Activated naive CD4-positive, alpha-beta T cell treated with Interleukin-2 at 50 U/mL for 16 hours (primary cell): ENCODE measurements at regions not wholly inside any gene's neighbourhood (a gene's known extent, or its start where the extent isn't known, plus 50 kb on each side); places are given as distances from the start of the nearest gene placed in this dataset.
"Not testable (repeated sequence)": the region's sequence is repeated elsewhere in the genome, so short reads cannot be mapped to it uniquely, and the experiment has no call there.

Experiments used
- DNase-seq: peaks from one replicate; pipeline ENCODE4 v3.0.0-alpha.2; 2020

- DNase-seq, result no peak
Observed at GRCh38 chr10:119996944-119997343, 104.4 kb downstream of the SEC23IP start.

DNA sequence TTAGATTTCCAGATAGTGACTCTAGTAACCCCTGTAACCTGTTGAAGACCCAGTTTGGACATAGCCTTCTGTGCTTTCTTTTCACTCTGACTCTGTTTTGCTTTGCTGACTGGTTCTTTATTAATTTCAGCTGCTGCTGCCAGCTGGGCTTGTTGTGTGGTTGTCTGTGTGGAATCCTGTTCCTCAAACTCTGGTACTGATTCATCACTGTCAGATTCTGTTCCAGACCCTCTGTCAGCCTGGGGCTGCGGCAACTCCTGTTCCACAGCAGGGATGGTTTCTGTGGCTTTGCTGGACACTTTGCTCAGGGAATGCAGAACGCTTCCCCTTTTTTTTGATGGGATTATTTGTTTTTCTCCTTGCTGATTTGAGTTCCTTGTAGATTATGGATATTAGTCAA, 104.9 kb downstream of the SEC23IP start:
- no peak for DNase-seq

DNA sequence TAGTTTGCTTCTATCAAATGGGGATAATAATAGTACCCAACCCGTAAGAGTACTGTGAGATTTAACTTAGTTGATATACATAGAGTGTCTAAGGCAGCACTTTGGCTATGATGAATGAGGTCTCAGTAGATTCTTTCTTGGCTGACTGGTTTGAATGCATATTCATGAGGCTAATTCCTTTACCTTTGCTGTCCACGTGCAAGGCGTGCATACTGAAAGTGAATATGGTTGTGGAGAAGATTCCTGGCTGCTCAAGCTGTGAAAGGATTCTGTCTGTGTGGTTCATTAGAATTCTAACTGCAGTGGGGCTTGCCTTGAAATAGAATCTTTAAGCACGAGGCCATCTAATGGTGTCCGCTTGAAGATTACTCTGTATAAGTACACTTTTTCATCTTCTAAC, 110.3 kb downstream of the SEC23IP start:
- DNase-seq, result no peak

DNA sequence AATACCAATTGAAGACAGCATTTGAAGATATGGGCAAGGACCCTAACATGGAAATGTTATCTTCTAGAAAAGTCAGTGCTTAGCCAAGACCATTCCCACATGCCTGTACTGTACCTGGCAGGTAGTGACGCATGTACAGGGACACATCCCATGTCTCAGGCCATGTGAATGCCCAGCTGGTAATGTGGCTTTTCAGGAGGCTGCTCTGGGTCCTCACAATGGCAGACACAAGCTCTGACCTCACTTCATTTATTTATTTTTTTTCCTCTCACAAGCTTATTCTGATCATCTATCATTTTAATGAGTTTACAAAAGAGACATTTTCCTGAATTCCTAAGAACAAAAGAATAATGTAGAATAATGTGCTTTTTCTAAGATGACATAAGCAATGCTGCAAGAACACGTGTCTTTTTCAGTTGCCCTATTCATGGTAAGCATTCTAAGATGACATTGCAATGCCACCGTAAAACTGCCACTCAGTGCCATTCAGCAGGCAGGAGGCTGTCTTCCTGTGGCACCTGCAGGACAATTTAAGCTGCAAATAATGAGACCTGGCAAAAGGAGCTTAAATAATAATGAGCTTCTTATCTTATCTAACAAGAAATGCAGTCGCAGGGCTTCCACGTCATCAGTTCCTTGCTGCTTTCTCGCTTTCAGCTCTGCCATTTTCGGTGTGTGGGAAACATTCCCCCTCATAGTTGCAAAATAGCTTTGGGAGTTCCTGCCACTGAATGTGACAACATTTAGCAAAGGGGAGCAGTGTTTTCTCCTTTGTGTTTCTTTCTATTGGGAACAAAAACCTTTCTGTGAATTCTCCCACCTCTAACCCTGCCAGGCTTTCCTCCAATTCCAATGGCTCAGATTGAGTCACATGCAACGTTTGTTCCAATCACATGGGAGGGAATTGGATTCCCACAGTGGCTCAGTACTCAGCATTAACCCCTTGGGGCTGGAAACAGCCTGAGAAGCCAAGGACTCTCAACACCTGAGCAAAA, 113.0 kb downstream of the SEC23IP start:
- DNase-seq, result no peak

GRCh38 chr10:120007261-120007660, 114.7 kb downstream of the SEC23IP start:
- DNase-seq, result no peak

DNA sequence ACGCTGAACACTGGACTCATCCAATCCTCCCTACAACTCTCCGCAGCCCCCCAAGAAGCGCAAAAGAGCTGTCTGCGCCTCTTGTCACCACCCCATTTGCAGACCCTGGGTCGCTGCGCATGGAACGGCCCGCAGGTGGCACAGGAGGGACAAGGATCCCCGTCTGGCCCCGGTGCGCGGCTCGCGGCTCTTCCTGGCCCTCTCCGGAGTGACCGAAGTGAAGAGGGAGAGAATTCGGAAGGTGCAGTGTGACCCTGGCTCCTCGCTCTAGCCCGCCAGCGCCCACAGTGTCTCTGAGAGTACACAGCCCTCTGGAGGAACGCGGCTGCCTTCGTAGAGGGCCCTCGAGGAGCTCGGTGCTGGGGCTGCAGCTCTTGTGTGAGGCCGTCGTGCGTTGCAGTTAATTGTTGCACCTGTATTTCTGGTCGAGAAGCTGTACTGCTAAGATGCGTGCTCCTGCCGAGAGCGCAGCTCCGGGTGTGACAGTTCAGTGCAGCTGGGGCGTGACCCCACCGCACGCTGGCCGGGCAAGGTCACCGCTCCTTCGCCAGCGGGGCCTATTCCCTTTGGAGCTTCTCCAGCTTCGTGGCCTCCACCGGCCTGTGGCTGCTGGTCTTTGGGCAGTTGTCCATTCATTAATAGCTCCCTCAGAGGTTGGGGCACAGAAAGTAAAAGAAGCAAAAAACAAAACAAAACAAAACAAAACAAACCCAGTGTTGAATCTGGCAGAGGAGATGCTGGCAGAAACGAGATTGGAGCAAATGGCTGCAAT, 119.0 kb downstream of the SEC23IP start:
- DNase-seq, result no peak

DNA sequence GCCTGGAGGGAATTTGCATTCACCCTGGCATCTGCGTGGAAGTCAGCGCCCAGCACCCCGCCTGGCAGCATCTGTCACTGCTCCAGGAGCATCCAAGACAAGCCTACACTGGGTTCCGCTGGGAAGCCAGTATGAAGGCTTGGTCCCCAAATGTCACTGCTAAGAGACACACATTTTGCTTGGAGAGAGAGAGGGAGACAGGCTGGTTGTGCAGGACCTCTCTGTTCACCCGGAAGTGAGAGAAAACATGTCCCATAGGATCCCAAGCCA, 119.5 kb downstream of the SEC23IP start:
- DNase-seq, result no peak

DNA sequence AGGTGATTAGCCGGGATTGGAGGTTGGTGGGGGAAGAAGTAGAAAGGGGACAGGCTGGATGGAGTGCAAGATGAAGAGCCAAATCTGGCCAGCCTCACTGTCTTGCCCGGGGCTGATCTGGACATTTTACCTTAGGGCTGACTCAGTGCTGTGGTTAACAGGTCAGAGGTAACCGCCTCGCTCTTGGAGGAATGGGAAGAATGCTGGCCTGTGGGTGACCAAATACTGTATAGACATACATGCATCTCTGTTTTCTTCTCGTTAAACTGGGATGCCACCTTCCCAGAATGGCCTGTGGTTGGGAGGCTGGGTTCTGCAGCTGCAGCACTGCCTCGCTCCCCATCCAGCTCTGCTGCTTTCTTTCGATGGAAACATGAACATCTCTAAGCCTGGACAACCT, 120.0 kb downstream of the SEC23IP start:
- no peak for DNase-seq

GRCh38 chr10:120014031-120014430, 121.5 kb downstream of the SEC23IP start:
- no peak for DNase-seq

- no peak for DNase-seq
Observed at GRCh38 chr10:120015064-120015463, 122.5 kb downstream of the SEC23IP start.

DNA sequence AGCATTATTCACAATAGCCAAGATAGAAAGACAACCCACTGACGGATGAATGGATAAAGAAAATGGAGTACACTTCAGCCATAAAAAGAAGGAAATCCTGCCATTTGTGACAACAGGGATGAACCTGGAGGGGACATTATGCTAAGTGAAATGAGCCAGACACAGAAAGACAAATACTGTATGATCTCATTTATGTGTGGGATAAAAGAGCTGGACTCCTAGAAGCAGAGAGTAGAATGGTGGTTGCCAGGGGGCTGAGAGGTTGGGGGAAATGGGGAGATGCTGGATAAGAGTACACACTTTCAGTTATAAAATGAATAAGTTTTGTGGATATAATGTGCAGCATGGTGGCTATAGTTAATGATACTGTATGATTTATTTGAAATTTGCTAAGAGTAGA, 124.4 kb downstream of the SEC23IP start:
- no peak for DNase-seq

DNA sequence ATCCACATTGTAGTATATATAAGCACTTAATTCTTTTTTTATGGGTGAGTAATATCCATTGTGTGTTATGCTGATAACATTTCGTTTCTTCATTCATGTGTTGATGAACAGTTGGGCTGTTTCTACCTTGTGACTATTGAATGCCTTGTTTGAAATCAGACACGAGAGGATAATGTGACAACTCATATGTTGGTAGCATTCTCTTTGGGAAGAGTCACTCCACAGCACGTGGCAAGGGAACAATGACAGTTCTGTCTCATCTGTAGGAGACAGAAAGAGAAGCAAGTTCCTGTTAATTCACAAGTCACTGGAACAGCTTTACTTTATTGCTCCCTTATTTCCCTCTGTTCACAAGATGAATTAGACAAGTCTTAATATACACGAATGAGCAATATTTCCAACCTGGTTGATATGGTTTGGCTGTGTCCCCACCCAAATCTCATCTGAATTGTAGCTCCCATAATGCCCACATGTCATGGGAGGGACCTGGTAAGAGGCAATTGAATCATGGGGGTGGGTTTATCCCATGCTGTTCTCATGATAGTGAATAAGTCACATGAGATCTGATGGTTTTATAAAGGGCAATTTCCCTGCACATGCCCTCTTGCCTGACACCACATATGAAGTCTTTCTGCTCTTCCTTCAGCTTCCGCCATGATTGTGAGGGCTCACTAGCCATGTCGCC, 125.3 kb downstream of the SEC23IP start:
- no peak for DNase-seq

DNA sequence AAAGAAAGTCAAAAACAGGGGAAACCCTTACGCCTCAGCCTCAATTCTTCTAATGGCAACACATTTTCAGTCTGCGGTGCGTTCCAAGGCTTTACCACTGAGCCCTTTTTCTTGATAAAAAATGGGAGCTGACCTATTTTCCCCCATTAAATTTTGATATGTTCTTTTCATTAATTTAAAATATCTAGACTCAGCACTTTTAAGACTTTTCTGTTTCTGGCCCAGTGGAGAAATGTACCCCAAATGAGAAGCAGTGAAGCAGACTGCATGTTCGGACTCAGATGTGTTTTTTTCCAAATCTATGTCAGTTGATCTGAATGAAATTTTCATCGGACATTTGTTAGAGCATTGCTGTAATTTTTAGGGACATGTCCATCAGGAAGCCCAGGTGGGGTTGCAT, 126.2 kb downstream of the SEC23IP start:
- DNase-seq, result no peak

DNA sequence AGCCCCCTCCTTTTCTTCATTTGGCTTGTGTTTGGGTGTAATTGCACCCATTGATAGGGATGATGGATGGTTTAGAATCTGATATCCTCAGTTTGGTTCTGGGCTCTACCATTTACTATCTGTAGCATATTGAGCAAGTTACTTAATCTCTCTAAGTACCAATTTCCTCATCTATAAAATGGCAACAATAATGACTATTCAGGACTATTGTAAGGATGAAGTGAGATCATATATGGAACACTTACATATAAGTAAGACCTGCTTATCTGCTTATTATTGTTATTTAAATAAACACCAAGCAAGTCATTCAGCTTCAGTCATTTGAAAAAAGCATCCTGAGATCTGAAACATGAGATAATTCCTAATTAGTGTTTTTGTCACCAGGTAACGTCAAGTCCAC, 127.0 kb downstream of the SEC23IP start:
- DNase-seq, result no peak

DNA sequence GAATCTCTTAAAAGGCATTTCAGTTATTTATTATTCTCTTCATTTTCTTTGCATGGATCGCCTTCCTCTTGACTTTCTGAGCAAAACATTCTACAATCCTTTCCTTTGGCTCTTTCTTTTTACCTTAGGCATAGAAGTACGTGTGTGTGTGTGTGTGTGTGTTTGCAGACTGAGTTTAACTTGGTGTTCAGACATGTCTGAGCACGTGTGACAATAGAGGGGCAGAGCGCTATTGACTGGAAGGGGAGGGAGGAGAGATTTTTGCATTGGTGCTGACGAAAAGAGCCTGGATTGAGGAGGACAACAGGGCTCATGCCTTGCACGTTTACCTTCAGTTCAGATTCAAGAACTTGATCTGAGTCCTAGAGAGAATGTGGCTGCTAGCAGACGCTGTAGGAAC, 129.8 kb downstream of the SEC23IP start:
- no peak for DNase-seq

- no peak for DNase-seq
Observed at GRCh38 chr10:120034236-120034635, 141.7 kb downstream of the SEC23IP start.

DNA sequence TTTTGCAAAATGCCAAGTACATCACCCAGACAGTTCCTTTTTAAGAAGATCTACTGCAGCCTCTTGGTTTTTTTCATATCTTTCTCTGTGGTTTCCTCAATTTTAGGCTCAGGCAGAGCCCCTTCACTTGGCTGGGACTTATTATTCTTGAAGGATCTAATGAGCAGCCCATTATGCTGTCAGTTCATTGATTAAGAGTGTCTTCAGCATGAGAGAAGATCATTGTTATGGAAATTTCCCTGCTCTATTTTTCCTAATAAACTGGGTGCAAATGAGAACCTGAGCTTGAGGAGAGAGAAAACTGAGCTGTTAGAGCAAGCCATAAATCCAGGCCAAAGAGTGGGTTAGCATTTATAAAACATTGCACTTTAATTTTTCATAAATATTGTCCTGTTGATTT, 146.5 kb downstream of the SEC23IP start:
- no peak for DNase-seq

GRCh38 chr10:120039826-120040225, 147.3 kb downstream of the SEC23IP start:
- no peak for DNase-seq

GRCh38 chr10:120041807-120042559, 149.5 kb downstream of the SEC23IP start:
- no peak for DNase-seq

- no peak for DNase-seq
Observed at GRCh38 chr10:120042705-120043104, 150.2 kb downstream of the SEC23IP start.

GRCh38 chr10:120047373-120047772, 154.8 kb downstream of the SEC23IP start:
- DNase-seq, result not testable (repeated sequence)

DNA sequence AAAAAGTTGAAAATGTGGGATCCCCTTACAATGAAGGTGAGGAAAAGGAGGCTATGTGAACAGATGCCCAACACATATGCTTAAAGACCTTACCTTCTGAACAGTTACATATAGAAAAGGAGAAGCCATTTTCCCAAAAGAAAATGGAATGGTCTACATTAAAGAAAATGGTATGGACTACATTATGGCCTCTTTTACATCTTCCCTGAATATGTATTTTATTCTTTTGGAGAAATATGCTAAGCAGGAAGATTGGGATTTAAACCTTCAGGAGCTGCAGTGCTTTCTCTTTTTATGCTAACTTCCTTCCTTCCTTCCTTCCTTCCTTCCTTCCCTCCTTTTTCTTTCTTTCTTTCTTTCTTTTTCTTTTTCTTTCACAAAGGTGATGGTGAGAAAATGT, 155.4 kb downstream of the SEC23IP start:
- DNase-seq, result no peak

- DNase-seq, result no peak
Observed at GRCh38 chr10:120048391-120048790, 155.9 kb downstream of the SEC23IP start.
